C1 segment of cervical spinal cord (tissue), 14 donors: ENCODE measurements at regions not wholly inside any gene's neighbourhood (a gene's known extent, or its start where the extent isn't known, plus 50 kb on each side); places are given as distances from the start of the nearest gene placed in this dataset.
"Not testable (repeated sequence)": the region's sequence is repeated elsewhere in the genome, so short reads cannot be mapped to it uniquely, and the experiment has no call there.

ENCODE experiments used
- DNase-seq, 14 donors: peaks; one replicate each; lab custom pipeline; 2025; lab: John Stamatoyannopoulos, UW

DNA sequence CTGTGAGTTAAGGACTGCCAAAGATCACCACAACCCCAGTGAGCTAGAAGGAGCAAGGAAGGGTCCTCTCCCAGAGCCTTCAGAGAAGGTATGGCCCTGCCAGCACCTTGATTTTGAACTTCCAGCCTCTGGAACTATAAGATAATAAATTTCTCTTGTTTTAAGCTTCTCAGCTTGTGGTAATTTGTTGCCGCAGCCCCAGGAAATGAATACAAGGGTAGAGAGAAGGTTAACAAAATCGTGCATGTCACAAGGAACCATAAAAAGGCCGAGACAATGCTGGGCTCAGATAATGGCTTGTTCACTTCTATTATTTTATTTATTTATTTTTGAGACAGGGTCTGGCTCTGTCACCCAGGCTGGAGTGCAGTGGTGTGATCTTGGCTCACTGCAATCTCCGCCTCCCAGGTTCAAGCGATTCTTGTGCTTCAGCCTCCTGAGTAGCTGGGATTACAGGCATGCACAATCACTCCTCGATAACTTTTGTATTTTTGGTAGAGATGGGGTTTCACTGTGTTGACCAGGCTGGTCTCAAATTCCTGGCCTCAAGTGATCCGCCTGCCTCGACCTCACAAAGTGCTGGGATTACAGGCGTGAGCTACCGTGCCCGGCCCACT, 71.5 kb downstream of the WSB1 start:
- DNase-seq: not testable (repeated sequence)

DNA sequence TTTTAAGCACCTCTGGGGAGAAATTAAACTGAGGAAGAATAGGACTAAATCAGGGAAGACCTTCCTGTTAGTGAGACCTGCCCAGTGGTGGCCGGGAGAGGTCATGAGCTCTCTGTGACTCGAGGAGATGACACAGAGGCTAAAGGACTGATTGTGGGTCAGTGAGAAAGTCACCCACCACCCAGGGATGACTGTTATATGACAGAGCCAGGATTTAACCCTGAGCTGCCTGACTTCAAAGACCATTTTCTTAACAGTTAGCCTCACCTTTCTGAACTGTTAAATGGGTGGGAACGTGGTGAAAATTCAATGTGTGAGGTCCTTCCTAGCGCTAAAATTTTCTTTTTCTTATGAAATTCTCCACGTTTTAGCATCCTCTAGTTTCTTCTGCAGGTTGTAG, 72.5 kb downstream of the WSB1 start:
- no peak for DNase-seq

DNA sequence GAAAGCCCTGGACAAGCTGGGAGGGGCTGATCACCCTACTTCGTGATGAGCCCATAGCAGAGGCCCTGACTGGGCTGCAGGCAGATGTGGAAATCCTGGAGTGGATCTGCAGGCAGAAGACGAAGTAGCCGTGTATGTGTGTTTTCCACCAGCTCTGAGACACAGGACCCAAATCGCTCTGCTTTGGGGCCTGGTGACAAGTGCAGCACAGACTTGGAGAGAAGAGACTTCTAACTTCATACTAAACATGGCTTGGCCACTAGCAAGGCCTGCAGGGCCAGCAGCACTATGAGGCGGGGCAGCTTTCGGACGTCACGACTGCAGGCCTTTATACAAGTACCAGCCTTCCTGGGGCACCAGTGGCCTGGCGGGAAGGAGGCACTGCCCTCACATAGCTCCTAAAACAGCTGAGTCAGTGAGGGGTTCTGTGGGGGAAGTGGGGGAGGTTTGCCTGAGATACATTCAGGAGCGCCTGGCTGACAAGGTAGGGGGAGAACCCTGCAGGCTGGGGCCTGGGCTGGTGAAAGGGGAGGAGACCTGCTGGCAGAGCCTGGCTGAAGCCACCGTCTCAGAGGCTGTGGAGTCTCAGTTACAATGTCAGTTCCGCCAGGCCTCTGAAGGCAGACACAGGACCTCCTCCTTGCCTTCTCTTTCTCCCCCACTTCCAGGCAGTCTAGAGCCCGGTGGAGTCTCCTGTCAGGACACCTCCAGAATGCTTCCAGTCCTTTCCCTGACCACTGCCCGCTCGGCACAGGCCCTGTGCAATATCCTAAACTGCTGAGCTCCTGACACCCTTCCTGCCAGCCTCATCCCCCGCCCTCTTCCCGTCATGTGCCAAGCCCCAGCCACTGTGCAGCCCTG, 73.4 kb downstream of the WSB1 start:
- peak in 1 of 14 donors; percentile 18 for DNase-seq

DNA sequence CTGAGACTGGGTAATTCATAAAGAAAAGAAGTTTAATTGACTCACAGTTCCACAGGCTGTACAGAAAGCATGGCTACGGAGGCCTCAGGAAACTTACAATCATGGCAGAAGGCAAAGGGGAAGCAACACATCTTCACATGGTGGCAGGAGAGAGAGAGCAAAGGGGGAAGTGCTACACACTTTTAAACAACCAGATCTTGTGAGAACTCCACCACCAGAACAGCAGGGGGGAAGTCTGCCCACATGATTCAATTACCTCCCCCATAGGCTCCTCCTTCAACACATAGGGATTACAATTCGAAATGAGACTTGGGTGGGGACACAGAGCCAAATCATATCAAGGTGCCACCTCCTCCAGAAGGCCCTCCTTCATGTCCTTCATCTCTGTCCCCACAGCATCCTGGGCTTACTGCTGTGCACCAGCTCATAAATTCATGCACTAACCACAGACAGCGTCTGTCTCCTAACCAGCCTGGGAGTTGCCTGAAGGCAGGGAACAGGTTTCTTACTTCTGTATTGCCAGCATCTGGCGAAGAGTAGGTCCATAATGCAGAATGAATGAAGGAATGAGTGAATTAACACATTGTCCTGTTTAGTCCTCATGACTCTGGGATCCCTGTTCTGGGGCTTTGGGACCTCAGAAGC, 74.4 kb downstream of the WSB1 start:
- DNase-seq: no peak

DNA sequence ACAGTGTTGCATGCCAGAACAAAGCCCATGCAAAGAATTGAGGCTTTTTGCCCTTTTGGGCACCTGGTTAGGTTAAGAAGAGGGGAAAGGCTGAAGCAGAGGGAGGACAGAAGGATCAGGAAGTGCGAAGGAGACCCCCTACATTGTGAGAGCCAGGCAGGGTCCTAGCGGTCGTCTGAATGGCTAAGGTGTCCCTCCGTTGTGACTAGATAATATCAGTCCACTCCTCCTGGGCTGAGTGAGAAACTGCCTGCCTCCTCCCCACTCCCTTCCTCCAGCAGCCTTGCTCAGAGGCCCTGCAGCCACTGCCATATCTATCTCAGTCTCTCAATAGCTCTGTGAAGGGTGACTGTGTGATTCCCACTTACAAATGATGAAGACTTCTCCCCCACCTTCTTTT, 75.1 kb downstream of the WSB1 start:
- no peak for DNase-seq

DNA sequence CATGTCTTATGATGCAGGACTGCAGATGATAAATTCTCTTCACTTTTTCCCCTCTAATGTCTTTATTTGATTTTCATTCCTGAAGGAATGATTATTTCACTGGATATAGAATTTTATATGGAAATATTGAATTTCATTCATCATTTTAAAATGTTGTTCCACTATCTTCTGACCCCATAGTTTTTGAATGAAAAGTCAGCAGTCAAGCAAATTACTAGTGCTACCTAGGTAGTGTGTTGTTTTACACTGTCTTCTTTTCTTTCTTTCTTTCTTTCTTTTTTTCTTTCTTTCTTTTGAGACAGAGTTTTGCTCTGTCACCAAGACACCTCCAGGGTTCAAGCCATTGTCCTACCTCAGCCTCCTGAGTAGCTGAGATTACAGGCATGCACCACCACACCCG, 76.9 kb downstream of the WSB1 start:
- DNase-seq: no peak

DNA sequence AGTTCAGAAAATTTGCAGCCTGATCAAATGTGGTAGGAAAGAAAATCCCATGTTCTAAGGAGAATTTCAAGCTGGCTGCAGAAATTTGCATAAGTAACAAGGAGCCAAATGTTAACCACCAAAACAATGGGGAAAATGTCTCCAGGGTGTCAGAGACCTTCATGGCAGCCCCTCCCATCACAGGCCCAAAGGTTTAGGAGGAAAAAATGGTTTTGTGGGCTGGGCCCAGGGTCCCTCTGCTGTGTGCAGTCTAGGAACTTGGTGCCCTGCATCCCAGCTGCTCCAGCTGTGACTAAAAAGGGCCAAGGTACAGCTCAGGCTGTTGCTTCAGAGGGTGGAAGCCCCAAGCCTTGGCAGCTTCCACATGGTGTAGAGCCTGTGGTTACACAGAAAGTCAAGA, 79.8 kb downstream of the WSB1 start:
- DNase-seq: not testable (repeated sequence)

DNA sequence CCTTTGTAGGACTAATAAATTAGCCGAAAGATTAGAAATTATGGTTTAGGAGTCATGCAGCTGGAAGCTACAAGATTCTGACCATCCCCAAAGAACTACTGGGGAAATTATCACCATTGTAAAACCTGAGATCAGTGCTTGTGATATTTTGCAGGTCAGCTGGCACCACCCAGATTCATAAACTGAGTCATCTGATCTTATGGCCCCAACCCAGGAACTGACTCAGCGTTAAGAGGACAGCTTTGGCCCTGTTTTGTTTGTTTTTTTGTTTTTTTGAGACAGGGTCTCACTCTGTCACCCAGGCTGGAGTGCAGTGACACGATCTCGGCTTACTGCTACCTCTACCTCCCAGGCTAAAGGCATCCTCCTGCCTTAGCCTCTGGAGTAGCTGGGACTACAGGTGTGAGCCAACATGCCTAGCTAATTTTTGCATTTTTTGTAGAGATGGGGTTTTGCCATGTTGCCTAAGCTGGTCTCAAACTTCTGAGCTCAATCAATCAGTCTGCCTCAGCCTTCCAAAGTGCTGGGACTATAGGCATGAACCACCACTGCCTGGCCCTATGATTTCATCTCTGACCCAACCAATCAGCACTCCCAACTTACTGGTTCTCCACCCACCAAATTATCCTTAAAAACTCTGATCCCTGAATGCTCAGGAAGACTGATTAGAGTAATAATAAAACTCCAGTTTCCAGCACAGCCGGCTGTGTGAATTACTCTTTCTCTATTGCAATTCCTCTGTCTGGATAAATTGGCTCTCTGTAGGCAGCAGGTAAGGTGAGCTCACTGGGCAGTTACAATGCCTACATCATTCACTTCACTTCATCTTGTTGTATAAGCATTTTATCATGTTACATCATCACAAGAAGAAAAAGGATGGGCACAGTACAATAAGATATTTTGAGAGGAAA, 79.4 kb upstream of the KSR1 start:
- no peak for DNase-seq

DNA sequence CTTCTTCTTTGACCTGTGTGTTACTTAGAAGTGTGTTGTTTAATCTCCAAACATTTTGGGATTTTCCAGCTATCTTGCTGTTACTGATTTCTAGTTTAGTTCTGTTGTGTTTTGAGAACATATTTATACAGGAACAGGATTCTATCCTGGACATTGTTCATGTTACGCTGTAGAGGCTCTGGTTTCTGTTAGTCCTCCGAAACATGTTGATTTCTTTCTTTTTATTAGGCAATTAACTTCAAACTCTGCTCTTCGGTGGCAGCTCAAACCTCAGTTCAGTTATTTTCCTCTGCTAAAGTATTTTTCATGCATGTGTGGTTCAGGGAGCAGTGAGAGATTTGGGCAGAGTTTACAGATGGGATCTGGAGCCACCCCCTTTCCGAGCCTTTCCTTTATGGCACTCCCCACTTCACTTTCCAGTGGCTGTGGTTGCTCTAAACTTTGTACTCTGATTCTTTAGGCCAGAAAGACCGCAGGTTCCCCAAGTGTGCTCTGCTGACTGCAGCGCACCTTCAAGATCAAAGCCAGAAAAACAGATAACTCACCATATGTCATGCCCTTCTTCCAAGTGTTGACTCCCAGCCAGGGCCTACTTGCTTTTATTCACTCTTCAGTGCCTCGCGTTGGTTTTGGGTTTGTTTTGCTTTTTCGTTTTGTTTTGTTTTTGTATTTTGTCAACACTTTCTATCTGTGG, 77.6 kb upstream of the KSR1 start:
- peak in 1 of 14 donors; percentile 80 for DNase-seq

DNA sequence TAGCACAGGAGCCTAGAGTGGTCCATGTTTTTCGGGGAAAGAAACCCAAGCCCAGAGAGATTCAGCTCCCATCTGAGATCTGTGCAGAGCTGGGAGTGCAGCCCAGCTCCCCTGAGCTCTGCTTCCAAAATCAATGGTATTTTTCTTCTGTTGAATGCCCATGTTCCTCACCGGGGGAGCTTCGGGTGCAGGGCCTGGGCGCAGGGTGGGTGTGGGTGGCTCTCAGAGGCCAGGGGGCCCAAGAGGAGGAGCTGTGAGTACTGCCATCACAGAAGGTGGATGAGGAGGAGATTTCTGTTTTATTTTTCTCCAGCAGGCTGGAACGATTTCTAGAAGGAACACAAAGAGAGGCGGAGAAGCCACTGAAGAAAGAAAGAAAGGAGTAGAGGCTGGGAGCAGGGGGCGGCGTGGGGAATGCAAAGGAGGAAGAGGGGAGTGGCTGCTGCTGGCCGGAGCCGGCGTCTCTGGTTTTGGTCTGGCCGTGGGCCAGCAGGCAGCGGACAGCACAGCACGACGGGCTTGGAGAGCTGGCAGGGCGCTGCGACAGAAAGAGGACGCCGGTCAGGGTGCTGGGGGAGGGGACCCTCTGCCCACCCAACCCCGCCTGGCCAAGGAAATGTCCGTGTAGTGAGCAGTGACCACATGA, 76.2 kb upstream of the KSR1 start:
- DNase-seq: peak in 11 of 14 donors; percentile 6 to 59 (median 36)

DNA sequence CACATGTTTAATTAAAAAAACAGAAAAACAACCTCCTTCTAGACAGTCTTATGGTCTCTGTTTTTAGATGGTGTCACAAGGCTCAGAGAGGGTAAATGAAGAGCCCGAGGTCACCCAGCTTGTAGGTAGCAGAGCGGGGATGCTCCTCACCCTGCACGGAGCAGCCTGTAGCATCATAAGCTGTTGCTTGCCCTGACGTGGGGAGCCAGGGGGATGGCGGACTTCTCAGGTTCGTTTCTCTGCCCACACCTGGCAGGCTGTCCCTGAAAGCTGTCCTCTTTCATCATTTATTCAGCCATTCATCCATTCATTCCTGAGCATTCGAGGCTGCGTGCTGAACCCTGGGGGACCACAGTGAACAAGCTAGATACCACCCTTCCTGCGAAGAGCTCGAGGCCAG, 75.7 kb upstream of the KSR1 start:
- DNase-seq: peak in 1 of 14 donors; percentile 30

DNA sequence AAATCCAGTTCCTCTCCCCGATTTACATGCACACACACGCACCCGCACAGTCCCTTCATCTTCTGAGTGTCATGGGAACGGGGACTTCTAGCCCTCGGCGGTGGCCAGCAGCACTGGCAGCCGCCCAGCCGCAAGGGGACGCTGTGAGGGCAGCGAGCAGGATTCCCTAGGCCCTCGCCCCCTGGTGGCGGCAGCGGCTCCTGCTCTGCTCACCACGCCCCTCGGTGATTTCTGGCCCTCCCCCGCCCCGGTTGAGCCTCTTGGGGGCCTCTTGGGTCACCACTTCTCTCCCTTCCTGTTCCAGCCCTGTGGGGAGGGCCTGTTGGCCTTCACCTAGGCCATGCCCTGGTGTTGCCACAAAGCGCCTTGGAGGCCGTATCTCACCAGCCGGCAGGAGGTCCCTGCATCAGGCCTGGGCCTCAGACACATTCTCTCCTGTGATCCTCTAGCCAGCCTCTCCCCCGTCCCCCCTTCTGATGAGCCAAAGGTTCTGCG, 75.2 kb upstream of the KSR1 start:
- peak in 12 of 14 donors; percentile 13 to 68 (median 30) for DNase-seq

DNA sequence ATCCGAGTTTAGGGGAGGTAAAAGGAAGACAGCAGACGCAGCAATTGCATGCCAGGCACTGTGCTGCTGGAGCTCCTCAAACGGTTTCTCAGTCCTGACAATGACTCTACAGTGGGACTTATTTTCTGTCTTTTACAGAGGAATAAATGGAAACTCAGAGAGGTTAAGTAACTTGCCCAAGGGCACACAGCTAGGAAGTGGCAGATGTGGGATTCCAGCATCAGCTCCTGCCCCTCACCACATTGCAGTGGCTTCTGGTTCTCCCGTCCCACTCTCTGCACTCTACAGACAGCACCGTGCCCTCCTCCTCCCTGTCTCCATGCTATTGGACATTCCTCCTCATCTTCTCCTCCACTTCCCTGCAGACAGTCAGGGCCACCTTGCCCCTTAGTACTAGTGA, 74.2 kb upstream of the KSR1 start:
- DNase-seq: no peak

DNA sequence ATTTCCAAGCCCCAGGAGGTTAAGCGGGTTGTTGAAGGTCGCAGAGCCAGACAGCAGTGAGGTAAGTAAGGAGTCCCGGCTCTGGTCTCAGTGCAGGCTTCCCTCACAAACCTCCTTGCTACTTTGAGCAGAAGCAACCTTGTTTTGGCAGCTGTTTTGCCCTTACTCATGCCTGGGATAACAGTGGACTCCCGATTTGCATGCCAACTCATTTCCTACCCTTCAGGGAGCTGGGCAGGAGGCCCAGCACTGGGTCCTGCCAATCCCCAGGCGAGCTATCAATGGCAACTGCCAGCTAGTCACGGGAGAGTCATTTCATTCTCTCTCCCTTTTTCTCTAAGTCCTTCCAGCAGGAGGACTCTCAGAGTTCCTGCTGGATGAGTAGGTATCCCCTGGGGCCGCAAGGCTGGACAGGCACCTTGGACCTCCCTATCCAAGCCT, 72.0 kb upstream of the KSR1 start:
- peak in 11 of 14 donors; percentile 9 to 94 (median 67) for DNase-seq

DNA sequence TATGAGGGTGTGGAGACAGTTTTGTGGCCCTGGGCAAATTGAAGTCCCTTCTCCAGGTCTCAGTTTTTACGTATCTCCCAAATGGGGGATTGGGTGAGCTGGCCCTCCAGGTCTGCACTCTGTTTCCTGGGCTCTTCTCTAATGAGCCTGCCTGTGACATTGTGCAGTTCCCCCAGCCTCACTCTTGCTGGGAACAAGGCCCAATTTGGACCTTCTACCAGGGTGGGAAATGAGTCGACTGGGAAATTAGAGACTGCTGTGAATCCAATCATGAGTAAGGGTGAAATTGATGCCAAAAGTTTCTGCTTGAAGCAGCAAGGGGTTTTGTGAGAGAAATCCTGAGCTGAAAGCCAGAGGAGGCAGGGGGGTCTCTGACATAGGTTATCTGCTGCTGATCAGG, 71.5 kb upstream of the KSR1 start:
- peak in 1 of 14 donors; percentile 39 for DNase-seq

DNA sequence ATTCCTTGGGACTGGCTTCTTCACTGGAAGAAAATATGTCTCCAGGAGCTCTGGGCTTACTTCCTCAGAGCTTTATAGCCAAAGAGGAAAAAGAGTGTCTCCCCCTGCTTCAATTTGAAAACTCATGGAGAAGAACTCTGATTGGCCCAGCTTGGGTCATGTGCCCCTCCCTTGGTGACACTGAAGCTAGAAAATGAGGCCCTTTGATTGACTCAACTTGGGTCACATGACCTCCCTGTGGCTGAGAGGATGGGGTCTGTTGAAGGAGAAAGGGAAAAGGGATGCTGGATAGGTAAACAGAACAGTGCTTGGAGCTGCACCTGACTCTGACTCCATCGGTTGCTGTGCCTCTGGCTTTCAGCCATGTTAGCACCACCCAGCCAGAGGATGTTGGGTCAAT, 70.6 kb upstream of the KSR1 start:
- DNase-seq: no peak

DNA sequence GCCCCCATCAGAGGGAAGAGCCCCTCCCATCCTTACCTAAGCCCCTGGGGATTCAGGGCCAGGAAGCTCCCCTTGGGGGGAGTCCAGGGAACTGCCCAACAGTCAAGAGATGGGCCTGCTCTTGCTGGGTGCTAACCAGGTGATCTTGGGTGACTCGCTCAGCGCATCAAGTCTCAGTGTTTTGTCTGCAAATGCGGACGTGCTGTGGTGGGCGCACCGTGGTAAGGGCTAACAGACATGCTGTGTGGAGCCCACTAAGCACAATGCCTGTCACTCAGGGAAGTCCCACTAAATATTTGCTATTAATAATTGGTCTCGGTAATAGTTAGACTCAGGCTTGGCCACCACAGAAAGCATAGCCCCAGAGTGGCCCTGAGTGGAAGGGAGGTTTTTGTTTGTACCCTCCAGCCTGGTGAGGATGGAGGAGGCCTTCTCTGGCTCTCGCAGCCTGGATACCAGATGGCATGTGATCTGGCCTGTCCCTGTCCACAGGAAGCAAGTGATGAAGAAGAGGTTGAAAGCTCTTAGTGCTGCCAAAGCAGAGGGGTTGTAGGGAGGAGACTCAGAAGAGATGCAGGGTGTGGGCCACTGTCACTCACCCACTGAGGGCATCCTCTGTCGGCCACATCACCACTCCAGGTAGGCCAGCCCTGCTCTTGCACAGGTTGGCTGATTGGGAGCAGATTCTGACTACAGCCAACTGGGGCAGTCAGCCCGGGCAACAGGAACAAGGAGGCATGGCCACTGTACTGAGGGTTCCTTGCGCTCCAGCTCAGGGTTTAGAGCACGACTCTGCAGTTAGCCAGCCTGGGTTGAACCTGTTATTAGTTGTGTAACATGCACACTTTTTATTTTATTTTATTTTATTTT, 69.8 kb upstream of the KSR1 start:
- peak in 1 of 14 donors; percentile 73 for DNase-seq

DNA sequence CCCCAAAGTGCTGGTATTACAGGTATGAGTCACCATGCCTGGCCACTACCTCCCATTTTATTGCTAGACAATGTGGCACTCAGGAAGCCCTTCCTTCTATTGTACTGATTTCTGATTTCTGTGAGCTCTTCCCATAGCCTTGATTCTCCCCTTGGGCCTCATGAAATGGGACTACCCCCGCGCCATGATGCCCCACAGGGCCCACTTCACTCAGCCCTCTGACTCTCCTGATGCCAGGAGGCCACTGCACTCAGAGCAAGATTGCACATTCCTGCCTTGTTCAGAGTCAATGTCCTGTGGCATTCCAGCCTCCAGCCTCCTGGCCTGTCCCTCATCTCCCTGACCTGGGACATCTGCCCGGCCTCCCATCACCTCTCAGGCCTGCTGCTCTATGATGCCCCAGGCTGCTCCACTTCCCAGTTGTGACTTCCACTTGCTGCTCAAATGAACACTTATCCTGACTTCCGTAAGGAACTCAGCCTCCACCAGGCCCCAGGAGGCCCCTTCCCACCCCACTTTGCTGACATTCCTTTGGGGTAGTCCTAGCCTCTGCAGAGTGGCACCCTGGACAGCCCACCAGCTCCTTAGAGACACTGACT, 66.6 kb upstream of the KSR1 start:
- DNase-seq: no peak

DNA sequence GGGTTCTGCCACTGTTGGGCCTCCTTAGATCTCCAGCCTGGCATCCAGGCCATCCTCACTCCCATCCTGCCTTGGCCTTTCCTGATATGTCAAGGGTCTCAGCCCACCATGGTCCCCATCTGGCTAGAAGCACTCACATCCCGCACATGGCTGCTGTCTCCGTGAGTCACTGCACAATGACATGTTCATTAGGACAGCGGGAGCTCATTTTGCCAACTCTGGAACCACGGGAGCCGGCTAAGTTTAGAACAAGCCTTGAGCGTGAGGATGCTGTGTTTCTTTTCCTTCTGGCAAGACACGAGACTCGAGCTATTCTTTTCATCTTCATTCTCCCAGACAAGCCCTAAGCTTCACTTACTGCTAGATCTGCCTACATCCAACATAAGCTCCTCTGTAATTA, 65.7 kb upstream of the KSR1 start:
- peak in 1 of 14 donors; percentile 10 for DNase-seq
